OCI-LY1 (cell line): ENCODE measurements at regions not wholly inside any gene's neighbourhood (a gene's known extent, or its start where the extent isn't known, plus 50 kb on each side); places are given as distances from the start of the nearest gene placed in this dataset.

Experiments
- CTCF ChIP-seq: fragments of 200-600 bp; sonication (generic), shearing (Covaris generic); IDR thresholded peaks from 2 replicates; pipeline ENCODE4 v1.5.1; 2017; ENCODE audit warnings: mild to moderate bottlenecking, antibody characterized with exemption, low read length, moderate library complexity, mixed read lengths
- EZH2 ChIP-seq: fragments of 200-600 bp; sonication (generic), shearing (Covaris generic); IDR thresholded peaks from 2 replicates; pipeline ENCODE4 v1.8.0; 2017; ENCODE audit warnings: borderline replicate concordance, mixed run types, mild to moderate bottlenecking, antibody characterized with exemption, low read length, moderate library complexity, mixed read lengths

GRCh38 chr2:153145470-153145978, 333.0 kb downstream of the RPRM start:
- TF ChIP-seq CTCF (no peak), EZH2 (no peak)
